DND-41 (cell line): ENCODE measurements at regions not wholly inside any gene's neighbourhood (a gene's known extent, or its start where the extent isn't known, plus 50 kb on each side); places are given as distances from the start of the nearest gene placed in this dataset.

Experiments
- ATAC-seq: fragments of 200-7000 bp; cut with Tn5 transposase; 3 replicates; pipeline ENCODE4 v1.9.1; 2021; ENCODE audit warnings: low read depth; ENCODE audit not compliant: insufficient read depth
- DNase-seq: peaks from one replicate; pipeline ENCODE4 v3.0.0-alpha.2; 2020
- H2AFZ ChIP-seq: 2 replicates; pipeline ENCODE4 v1.6.0; 2012; ENCODE audit warnings: low read depth, low read length
- H3K27ac ChIP-seq: 2 replicates; pipeline ENCODE4 v1.5.1; 2012; ENCODE audit warnings: low read length, inconsistent platforms
- H3K27me3 ChIP-seq: fragments of 200-600 bp; sonication (generic); 2 replicates; pipeline ENCODE4 v1.6.0; 2012; ENCODE audit warnings: low read length, mild to moderate bottlenecking, inconsistent platforms; ENCODE audit not compliant: insufficient read depth, poor library complexity
- H3K36me3 ChIP-seq: 2 replicates; pipeline ENCODE4 v1.5.1; 2012; ENCODE audit warnings: low read length, inconsistent platforms; ENCODE audit not compliant: insufficient read depth
- H3K4me1 ChIP-seq: 2 replicates; pipeline ENCODE4 v1.5.1; 2012; ENCODE audit warnings: mild to moderate bottlenecking, low read length; ENCODE audit not compliant: insufficient read depth
- H3K4me2 ChIP-seq: 2 replicates; pipeline ENCODE4 v1.6.0; 2012; ENCODE audit warnings: mild to moderate bottlenecking, moderate library complexity, low read length, inconsistent platforms; ENCODE audit not compliant: insufficient read depth
- H3K4me3 ChIP-seq, 2 experiments: fragments of 200-600 bp in 1 of 2; shearing (Covaris generic) in 1 of 2; 2 replicates each; pipeline ENCODE4 v1.5.1; 2012 to 2016; ENCODE audit warnings: inconsistent platforms in 2 of 2, low read length in 2 of 2, mild to moderate bottlenecking in 2 of 2, low read depth in 1 of 2, moderate library complexity in 1 of 2
- H3K79me2 ChIP-seq: 2 replicates; pipeline ENCODE4 v1.6.0; 2012; ENCODE audit warnings: low read length, inconsistent platforms; ENCODE audit not compliant: insufficient read depth
- H3K9ac ChIP-seq: 2 replicates; pipeline ENCODE4 v1.6.0; 2012; ENCODE audit warnings: low read depth, mild to moderate bottlenecking, inconsistent platforms, low read length, moderate library complexity
- H3K9me3 ChIP-seq: 2 replicates; pipeline ENCODE4 v1.5.1; 2012; ENCODE audit warnings: low read length, moderate library complexity, mild to moderate bottlenecking, inconsistent platforms; ENCODE audit not compliant: insufficient read depth, severe bottlenecking
- H4K20me1 ChIP-seq: 2 replicates; pipeline ENCODE4 v1.6.0; 2012; ENCODE audit warnings: low read length; ENCODE audit not compliant: insufficient read depth
- EZH2 ChIP-seq: IDR thresholded peaks from 3 replicates; pipeline ENCODE4 v1.6.1; 2012; ENCODE audit warnings: borderline replicate concordance, low read depth, mild to moderate bottlenecking, moderate library complexity, low read length, inconsistent platforms; ENCODE audit not compliant: severe bottlenecking
- TF ChIP-seq, protein P1 (sequence below): IDR thresholded peaks from 2 replicates; pipeline ENCODE4 v1.5.1; 2012; ENCODE audit warnings: borderline replicate concordance, low read length, moderate library complexity, mild to moderate bottlenecking; ENCODE audit not compliant: poor library complexity, severe bottlenecking; ENCODE audit errors: extremely low read depth

GRCh38 chr10:130834170-130834569 lies 477.4 kb downstream of the TCERG1L start:
- Histone ChIP-seq H3K4me1 (no peaks in the 10 kb centered on the region), H4K20me1 (no peaks in the 10 kb centered on the region), H3K4me2 (no peak overlapping the region), H3K27ac (no peak overlapping the region), H3K9ac (no peak overlapping the region), H3K9me3 (no peaks in the 10 kb centered on the region), H3K79me2 (no peaks in the 10 kb centered on the region), H2AFZ (no peak overlapping the region), H3K4me3 (no peak overlapping the region), H3K27me3 (no peaks in the 10 kb centered on the region), H3K36me3 (no peaks in the 10 kb centered on the region)
- no peak for TF ChIP-seq EZH2
- TF ChIP-seq, protein P1, sequence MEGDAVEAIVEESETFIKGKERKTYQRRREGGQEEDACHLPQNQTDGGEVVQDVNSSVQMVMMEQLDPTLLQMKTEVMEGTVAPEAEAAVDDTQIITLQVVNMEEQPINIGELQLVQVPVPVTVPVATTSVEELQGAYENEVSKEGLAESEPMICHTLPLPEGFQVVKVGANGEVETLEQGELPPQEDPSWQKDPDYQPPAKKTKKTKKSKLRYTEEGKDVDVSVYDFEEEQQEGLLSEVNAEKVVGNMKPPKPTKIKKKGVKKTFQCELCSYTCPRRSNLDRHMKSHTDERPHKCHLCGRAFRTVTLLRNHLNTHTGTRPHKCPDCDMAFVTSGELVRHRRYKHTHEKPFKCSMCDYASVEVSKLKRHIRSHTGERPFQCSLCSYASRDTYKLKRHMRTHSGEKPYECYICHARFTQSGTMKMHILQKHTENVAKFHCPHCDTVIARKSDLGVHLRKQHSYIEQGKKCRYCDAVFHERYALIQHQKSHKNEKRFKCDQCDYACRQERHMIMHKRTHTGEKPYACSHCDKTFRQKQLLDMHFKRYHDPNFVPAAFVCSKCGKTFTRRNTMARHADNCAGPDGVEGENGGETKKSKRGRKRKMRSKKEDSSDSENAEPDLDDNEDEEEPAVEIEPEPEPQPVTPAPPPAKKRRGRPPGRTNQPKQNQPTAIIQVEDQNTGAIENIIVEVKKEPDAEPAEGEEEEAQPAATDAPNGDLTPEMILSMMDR = no peak
- no peak for DNase-seq
- no peak for ATAC-seq

DNA sequence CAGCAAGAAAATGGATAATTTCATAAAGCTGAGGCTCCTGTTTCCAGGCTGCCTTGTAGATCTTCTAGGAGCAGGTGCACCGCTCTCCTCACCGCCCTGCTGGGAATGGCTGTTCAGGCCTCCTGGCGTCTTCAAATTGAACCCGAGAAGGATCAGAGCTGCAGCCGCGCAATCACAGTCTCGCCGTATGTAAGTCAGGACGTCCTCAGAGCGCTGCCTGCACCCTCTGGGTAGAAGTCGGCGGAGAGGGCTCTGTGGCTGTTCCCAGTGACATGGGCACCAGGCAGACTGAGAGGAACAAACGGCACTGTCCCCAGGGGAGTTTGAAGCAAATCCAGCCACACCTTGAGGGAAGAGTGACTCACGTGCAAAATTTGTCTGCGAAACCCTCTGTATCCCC lies 476.9 kb downstream of the TCERG1L start:
- Histone ChIP-seq H3K9me3 (no peaks in the 10 kb centered on the region), H3K79me2 (no peaks in the 10 kb centered on the region), H3K4me1 (no peaks in the 10 kb centered on the region), H3K27me3 (no peaks in the 10 kb centered on the region), H3K36me3 (no peaks in the 10 kb centered on the region), H3K27ac (no peak overlapping the region), H3K9ac (no peak overlapping the region), H4K20me1 (no peaks in the 10 kb centered on the region), H3K4me3 (no peak overlapping the region), H2AFZ (no peak overlapping the region), H3K4me2 (no peak overlapping the region)
- no peak for TF ChIP-seq EZH2
- TF ChIP-seq, protein P1 = no peak
- DNase-seq (no peak), ATAC-seq (no peak)

DNA sequence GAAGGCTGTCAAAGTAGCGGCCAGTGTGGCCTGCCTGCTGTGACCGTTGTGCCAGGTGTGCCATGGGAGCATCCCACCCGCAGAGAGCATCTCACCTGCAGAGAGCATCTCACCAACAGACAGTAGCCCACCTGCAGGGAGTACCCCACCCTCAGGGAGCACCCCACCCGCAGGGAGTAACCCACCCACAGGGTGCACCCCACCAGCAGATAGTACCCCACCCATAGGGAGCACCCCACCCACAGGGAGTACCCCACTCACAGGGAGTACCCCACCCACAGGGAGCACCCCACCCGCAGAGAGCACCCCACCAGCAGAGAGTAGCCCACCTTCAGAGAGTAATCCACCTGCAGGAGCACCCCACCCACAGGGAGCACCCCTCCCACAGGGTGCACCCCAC lies 476.5 kb downstream of the TCERG1L start:
- ATAC-seq = no peak
- H3K9ac ChIP-seq = no peak overlapping the region
- TF ChIP-seq, protein P1 = no peak
- no peak for TF ChIP-seq EZH2
- no peaks in the 10 kb centered on the region for H3K4me1 ChIP-seq
- H3K4me2 ChIP-seq = no peak overlapping the region
- H3K9me3 ChIP-seq = no peaks in the 10 kb centered on the region
- H3K4me3 ChIP-seq = no peak overlapping the region
- no peak for DNase-seq
- no peaks in the 10 kb centered on the region for H3K79me2 ChIP-seq
- no peaks in the 10 kb centered on the region for H4K20me1 ChIP-seq
- no peak overlapping the region for H3K27ac ChIP-seq
- H3K27me3 ChIP-seq = no peaks in the 10 kb centered on the region
- no peak overlapping the region for H2AFZ ChIP-seq
- no peaks in the 10 kb centered on the region for H3K36me3 ChIP-seq

GRCh38 chr10:130836344-130836743 lies 475.2 kb downstream of the TCERG1L start:
- Histone ChIP-seq H3K36me3 (no peaks in the 10 kb centered on the region), H3K4me1 (no peaks in the 10 kb centered on the region), H3K27me3 (no peaks in the 10 kb centered on the region), H3K9ac (no peak overlapping the region), H3K79me2 (no peaks in the 10 kb centered on the region), H3K27ac (no peak overlapping the region), H3K4me3 (no peak overlapping the region), H4K20me1 (no peaks in the 10 kb centered on the region), H3K9me3 (no peaks in the 10 kb centered on the region), H2AFZ (no peak overlapping the region), H3K4me2 (no peak overlapping the region)
- TF ChIP-seq EZH2 = no peak
- TF ChIP-seq, protein P1 = no peak
- no peak for DNase-seq
- no peak for ATAC-seq
